IPS DF 4.7 (cell line): ENCODE measurements at regions not wholly inside any gene's neighbourhood (a gene's known extent, or its start where the extent isn't known, plus 50 kb on each side); places are given as distances from the start of the nearest gene placed in this dataset.

Source experiments
- DNase-seq: peaks from one replicate; pipeline ENCODE4 v3.0.0-alpha.2; 2013; ENCODE audit warnings: low spot score; ENCODE audit errors: extremely low read depth

- DNase-seq = no peak
Measured at GRCh38 chrX:39661116-39661907, 436.4 kb downstream of the BCOR start.

DNA sequence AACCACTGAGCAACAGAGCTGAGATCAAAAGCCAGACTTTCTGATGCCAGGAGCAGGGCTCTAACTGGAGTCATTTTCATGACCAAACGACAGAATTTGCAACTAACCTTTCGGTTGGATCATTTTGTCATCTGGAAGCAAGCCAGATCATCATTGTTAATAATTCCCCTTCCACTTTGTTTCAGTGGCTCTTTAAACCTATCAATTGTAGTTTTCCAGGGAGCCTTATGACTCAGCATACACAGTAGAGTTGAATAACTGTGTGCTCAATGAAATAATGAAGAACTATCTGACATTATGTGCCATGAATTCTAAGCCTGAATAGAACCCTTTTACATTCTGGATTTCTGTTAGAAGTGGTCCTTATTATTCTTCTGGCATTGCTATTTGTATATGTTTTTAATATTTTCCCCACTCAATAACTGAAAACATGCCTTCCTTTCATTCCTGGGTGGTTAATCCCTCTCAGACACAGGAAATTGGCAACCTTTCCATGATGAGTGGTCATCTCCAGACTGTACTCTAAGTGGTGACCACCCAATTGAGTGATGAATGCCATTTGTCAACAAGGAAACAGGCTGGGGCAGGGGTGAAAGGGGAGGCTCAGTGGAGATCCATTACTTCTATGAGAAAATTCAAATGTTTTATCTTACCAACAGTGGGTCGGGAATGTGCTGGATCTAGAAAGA lies 431.8 kb downstream of the BCOR start:
- no peak for DNase-seq

DNA sequence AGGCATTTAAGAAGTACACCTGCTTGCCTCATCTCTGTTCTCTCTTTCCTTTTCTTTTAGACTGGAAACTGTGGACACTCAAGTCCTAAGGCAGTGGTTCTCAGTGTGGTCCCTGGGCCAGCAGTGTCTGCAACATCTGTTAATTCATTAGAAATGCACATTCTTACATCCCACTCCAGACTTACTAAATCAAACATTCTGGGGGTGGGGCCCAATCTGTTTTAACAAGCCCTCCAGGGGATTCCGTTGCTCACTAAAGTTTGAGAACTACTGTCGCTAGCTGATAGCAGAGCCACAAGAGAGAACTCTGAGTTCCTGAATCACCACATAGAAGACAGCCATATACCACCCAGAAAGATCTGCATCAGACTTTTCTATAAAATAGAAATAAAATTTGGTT lies 430.6 kb downstream of the BCOR start:
- no peak for DNase-seq

GRCh38 chrX:39667736-39668482 lies 429.8 kb downstream of the BCOR start:
- DNase-seq = no peak

DNA sequence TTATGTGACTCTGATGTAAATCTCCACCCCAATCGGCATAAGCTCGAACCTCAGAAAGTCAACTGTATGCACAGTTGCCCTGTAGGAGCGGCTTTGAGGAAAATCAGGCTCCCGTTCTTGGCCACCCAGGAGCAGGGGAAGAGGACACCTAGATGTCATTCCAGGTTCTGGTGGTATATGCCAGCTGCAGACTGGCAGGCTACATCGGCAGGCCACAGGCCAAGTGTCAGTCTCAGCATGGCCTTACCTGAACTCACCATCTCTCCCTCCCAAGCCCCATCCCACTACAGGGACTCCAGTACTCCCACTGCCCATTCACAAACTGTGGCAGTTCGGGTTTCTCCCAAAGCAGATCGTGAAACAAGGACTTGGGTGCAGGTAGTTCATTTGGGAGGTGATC lies 428.1 kb downstream of the BCOR start:
- DNase-seq = no peak

DNA sequence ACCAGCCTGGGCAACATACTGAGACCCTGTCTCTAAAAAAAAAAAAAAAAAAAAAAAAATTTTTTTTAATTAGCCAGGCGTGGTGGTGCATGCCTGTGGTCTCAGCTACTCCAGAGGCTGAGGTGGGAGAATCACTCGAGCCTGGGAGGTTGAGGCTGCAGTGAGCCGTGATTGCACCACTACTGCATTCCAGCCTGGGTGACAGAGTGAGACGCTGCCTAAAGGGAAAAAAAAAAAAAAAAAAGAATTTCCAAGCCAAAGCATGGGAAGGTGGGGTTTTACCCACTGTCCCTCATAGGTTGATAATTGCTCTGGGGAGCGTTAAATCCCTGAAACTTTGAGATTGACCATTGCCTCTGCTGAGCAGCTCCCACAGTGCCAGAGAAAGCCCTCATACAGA lies 427.5 kb downstream of the BCOR start:
- DNase-seq = no peak

GRCh38 chrX:39672405-39672804 lies 425.4 kb downstream of the BCOR start:
- no peak for DNase-seq

- DNase-seq = no peak
Measured at GRCh38 chrX:39674490-39675161, 423.1 kb downstream of the BCOR start.

- no peak for DNase-seq
Measured at GRCh38 chrX:39675162-39675553, 422.6 kb downstream of the BCOR start.

DNA sequence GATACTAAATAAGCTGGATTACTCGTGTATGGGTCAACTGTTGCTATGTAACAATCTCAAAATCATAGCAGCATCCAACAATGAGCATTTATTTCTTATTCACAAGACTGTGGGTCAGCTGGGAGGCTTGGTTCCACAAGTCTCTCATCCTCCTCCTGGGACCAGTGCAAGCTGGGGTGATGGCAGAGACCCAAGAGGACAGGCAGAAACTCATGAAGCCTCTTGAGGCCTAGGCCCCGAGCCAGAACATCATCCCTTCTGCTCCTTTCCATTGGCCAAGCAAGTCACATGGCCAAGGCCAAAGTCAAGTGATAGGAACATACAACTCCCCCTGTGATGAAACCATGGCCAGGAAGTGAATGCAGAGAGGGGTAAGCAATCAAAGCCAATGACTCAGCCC lies 422.1 kb downstream of the BCOR start:
- DNase-seq = no peak

GRCh38 chrX:39676434-39676833 lies 421.3 kb downstream of the BCOR start:
- DNase-seq = no peak

GRCh38 chrX:39677585-39677977 lies 420.2 kb downstream of the BCOR start:
- DNase-seq = no peak

DNA sequence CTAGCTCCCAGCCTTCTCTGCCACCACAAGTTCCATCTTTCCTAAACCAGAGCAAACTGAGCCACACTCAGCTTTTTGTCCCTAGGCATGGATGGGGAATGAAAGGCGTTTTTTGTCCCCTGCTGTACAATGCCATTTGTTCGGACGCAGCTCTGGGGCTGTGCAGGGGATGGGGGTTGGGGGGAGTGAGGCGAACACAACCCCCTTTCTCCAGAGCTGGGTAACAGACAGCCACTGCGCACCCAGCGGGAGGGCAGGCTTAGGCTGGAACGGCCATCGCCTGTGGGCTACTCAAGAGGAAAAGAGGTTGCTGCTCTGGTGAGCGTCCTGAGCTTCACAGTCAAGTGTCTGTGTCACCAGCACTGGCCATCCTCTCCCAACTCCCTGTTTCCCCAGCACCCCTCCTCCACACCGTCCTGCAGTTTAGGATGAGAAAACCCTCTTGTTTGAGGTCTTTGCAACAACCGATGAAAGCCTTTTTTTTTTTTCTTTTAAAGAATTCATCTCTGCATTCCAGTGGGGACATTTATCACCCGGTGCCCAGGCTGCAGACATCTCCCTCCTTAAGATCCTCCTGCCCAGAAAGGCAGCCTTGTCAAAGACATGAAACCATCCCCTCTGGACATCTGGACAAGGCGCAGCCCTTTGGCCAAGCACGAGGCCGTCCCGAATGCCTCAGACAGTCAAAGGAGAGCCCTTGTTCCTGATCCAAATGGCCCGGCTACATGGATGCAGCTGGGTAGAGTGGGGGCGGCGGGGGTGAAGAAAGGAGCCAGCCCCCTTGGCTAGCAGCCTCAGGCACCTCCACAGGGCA lies 419.6 kb downstream of the BCOR start:
- no peak for DNase-seq

GRCh38 chrX:39678914-39679313 lies 418.8 kb downstream of the BCOR start:
- DNase-seq = no peak

DNA sequence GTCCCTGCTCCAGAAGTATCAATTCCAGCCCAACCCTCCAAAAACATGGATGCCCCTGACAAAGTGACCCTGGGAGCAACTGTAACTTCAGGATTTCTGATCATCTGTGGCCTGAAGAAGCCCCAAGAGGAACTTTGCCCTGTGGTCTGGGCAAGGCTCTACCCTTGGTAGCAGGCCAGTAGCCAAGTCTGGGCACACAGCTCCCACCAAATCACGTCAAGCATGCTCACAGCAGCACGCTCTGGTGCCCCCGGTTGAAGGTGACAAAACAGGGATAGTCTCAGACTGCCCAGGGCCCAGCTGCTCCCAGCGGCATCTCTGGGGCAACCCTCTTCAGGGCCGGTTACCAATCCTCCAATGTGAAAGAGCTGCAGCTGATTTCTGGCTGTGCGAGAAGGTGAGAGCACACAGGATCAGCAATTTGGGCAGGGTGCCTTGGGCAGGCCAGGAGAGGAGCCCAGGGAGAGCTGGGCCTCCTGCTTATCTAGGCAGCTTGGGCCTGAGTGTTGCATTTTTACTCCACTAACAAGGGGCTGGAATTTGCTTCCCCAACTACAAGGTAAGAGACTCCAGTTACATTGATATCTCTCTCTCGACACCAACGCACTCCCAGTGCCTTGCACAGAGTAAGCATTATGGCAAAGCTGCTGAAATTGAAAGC lies 418.1 kb downstream of the BCOR start:
- DNase-seq = no peak

DNA sequence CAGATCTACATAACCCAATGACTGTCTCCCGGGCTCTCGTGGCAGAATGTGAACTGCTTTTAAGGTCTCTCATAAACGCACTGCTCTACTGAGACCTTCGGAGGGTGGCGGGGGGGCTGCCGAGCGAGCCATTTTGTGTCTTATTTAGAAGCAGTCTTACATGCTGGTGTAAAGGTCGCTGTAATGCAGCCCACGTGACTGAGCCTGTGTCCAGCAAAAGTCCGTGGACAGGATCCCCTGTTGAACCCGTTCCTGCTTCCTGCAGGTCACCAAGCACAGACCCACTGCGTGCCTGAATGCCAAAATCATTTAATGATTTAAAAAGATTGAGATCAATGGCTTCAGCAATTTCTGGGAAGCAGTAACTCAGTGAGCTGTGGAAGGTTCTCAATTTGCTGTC lies 415.9 kb downstream of the BCOR start:
- DNase-seq = no peak

DNA sequence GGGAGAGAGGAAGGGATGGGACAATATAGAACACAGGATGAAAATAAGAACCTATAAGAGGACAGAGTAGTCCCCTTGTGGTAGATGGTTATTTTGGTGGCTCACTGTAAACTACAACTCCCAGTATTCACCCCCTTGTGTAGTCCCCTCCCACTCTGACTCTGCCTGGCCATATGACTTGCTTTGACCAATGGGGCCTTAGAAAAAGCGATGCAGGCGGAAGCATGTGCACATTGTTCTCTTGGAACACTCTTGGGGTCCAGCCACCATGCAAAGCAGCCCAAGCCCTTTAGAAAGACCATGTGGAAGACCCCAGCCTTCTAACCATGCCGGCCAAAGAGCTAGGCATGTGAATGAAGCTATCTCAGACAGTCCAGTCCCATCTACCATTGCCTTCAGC lies 415.0 kb downstream of the BCOR start:
- no peak for DNase-seq

DNA sequence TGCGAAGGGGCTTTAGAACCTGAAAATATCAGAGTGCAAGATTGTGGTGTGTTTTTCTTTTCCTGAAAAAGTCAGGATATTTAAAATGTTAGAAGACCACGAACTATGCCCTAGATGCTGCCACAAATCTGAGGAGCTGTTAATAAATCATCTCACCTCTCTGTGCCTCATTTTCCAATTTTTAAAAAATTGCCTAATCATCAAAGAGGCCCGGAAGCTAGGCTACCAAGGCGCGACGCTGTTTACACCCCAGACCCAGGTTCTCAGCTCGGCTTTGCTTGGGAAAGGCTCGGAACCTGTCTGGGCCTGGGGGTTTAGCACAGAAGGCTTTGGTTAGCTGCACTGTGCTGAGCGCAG lies 409.6 kb downstream of the BCOR start:
- DNase-seq = no peak

GRCh38 chrX:39688576-39689375 lies 409.0 kb downstream of the BCOR start:
- DNase-seq = no peak
